Prostate gland (tissue), 2 donors: ENCODE measurements at regions not wholly inside any gene's neighbourhood (a gene's known extent, or its start where the extent isn't known, plus 50 kb on each side); places are given as distances from the start of the nearest gene placed in this dataset.
"Not testable (repeated sequence)": the region's sequence is repeated elsewhere in the genome, so short reads cannot be mapped to it uniquely, and the experiment has no call there.

ENCODE experiments used
- CTCF ChIP-seq, 4 experiments: fragments of 200-600 bp in 2 of 4; fragments of 450-650 bp in 2 of 4; sonication (generic) in 2 of 4; IDR thresholded peaks; 1 replicate in 3 of 4; 2 replicates in 1 of 4; pipeline ENCODE4 v1.5.1; 2016 to 2019; ENCODE audit warnings: antibody characterized with exemption in 4 of 4, mild to moderate bottlenecking in 2 of 4, moderate library complexity in 2 of 4
- POLR2A ChIP-seq: fragments of 450-650 bp; IDR thresholded peaks from one replicate; pipeline ENCODE4 v1.6.1; 2016; ENCODE audit warnings: antibody characterized with exemption, mild to moderate bottlenecking
- POLR2AphosphoS5 ChIP-seq: sonication (generic); formaldehyde crosslinking; IDR thresholded peaks from one replicate; pipeline ENCODE4 v1.6.1; 2017; ENCODE audit warnings: antibody characterized with exemption

- TF ChIP-seq POLR2A; CTCF (IDR thresholded peaks at IDR 0.05); POLR2AphosphoS5: not testable (repeated sequence)
These were observed 51.0 kb upstream of the CDYL start for GRCh38 chr6:4725136-4725760.
